Activated CD8-positive, alpha-beta memory T cell treated with anti-CD3 and anti-CD28 coated beads, Interleukin-2, amount 10 ng/mL, durations not matched to agents 7 days and 5 days (primary cell): ENCODE measurements at regions not wholly inside any gene's neighbourhood (a gene's known extent, or its start where the extent isn't known, plus 50 kb on each side); places are given as distances from the start of the nearest gene placed in this dataset.
"Not testable (repeated sequence)": the region's sequence is repeated elsewhere in the genome, so short reads cannot be mapped to it uniquely, and the experiment has no call there.

ENCODE experiments used
- ATAC-seq: fragments of 150-1000 bp; cut with Tn5 transposase; one replicate; pipeline ENCODE4 v1.10.0; 2021; ENCODE audit warnings: moderate library complexity
- CTCF ChIA-PET: fragments of 350-600 bp; sonication (Branson Sonifier 250); formaldehyde crosslinking; loops from one replicate; lab custom pipeline; 2021; ENCODE audit warnings: antibody characterized with exemption; lab: Charles Lee
- DNase-seq: peaks from one replicate; pipeline ENCODE4 v3.0.0-alpha.2; 2020
- H3K27ac Mint-ChIP-seq: one replicate; pipeline ENCODE4 v1.8.0; 2021; ENCODE audit warnings: mild to moderate bottlenecking, mixed read lengths
- H3K27me3 Mint-ChIP-seq: one replicate; pipeline ENCODE4 v1.8.0; 2021; ENCODE audit warnings: mixed read lengths
- H3K36me3 Mint-ChIP-seq: one replicate; pipeline ENCODE4 v1.8.0; 2021; ENCODE audit warnings: mild to moderate bottlenecking, mixed read lengths
- H3K4me1 Mint-ChIP-seq: one replicate; pipeline ENCODE4 v1.8.0; 2021; ENCODE audit warnings: mixed read lengths
- H3K4me3 Mint-ChIP-seq: one replicate; pipeline ENCODE4 v1.8.0; 2021; ENCODE audit warnings: mild to moderate bottlenecking, moderate library complexity, mixed read lengths
- H3K9me3 Mint-ChIP-seq: one replicate; pipeline ENCODE4 v1.8.0; 2022; ENCODE audit warnings: low read depth, mixed read lengths

- DNase-seq (no peak), ATAC-seq (no peak)
- H3K27me3 Mint-ChIP-seq, result no peaks in the 10 kb centered on the region
- no peaks in the 10 kb centered on the region for H3K9me3 Mint-ChIP-seq
- H3K4me3 Mint-ChIP-seq, result no peak overlapping the region
- CTCF ChIA-PET, result no interaction called here
- H3K36me3 Mint-ChIP-seq, result no peaks in the 10 kb centered on the region
- no peaks in the 10 kb centered on the region for H3K4me1 Mint-ChIP-seq
- H3K27ac Mint-ChIP-seq, result no peak overlapping the region
These were observed 956.3 kb downstream of the SLC4A3 start for GRCh38 chr2:220583725-220584124.

- no peaks in the 10 kb centered on the region for H3K36me3 Mint-ChIP-seq
- no peaks in the 10 kb centered on the region for H3K9me3 Mint-ChIP-seq
- H3K4me1 Mint-ChIP-seq, result no peaks in the 10 kb centered on the region
- DNase-seq, result no peak
- ATAC-seq, result no peak
- CTCF ChIA-PET, result no interaction called here
- no peak overlapping the region for H3K27ac Mint-ChIP-seq
- H3K4me3 Mint-ChIP-seq, result no peak overlapping the region
- no peaks in the 10 kb centered on the region for H3K27me3 Mint-ChIP-seq
These were observed 957.8 kb downstream of the SLC4A3 start for GRCh38 chr2:220585241-220585640.

GRCh38 chr2:220586980-220587530, 959.6 kb downstream of the SLC4A3 start:
- H3K27me3 Mint-ChIP-seq, result no peaks in the 10 kb centered on the region
- H3K4me1 Mint-ChIP-seq, result no peaks in the 10 kb centered on the region
- H3K9me3 Mint-ChIP-seq, result no peaks in the 10 kb centered on the region
- no peaks in the 10 kb centered on the region for H3K36me3 Mint-ChIP-seq
- ATAC-seq (no peak), DNase-seq (no peak)
- no peak overlapping the region for H3K27ac Mint-ChIP-seq
- CTCF ChIA-PET, result no interaction called here
- no peak overlapping the region for H3K4me3 Mint-ChIP-seq

GRCh38 chr2:220588148-220588547, 960.7 kb downstream of the SLC4A3 start:
- CTCF ChIA-PET, result no interaction called here
- H3K36me3 Mint-ChIP-seq, result no peaks in the 10 kb centered on the region
- ATAC-seq (no peak), DNase-seq (no peak)
- no peaks in the 10 kb centered on the region for H3K27me3 Mint-ChIP-seq
- H3K9me3 Mint-ChIP-seq, result no peaks in the 10 kb centered on the region
- no peak overlapping the region for H3K4me3 Mint-ChIP-seq
- H3K4me1 Mint-ChIP-seq, result no peaks in the 10 kb centered on the region
- no peak overlapping the region for H3K27ac Mint-ChIP-seq

- Mint-ChIP-seq H3K27ac (no peak overlapping the region), H3K4me1 (no peaks in the 10 kb centered on the region), H3K9me3 (no peaks in the 10 kb centered on the region), H3K4me3 (no peak overlapping the region), H3K36me3 (no peaks in the 10 kb centered on the region), H3K27me3 (no peaks in the 10 kb centered on the region)
- CTCF ChIA-PET, result no interaction called here
- DNase-seq (no peak), ATAC-seq (no peak)
These were observed 963.0 kb downstream of the SLC4A3 start for GRCh38 chr2:220590476-220590875.

GRCh38 chr2:220593526-220593925, 966.1 kb downstream of the SLC4A3 start:
- no peak for ATAC-seq
- Mint-ChIP-seq H3K27ac (no peak overlapping the region), H3K9me3 (no peaks in the 10 kb centered on the region), H3K4me1 (no peaks in the 10 kb centered on the region), H3K36me3 (no peaks in the 10 kb centered on the region), H3K4me3 (no peak overlapping the region), H3K27me3 (no peaks in the 10 kb centered on the region)
- no peak for DNase-seq
- CTCF ChIA-PET, result no interaction called here

DNA sequence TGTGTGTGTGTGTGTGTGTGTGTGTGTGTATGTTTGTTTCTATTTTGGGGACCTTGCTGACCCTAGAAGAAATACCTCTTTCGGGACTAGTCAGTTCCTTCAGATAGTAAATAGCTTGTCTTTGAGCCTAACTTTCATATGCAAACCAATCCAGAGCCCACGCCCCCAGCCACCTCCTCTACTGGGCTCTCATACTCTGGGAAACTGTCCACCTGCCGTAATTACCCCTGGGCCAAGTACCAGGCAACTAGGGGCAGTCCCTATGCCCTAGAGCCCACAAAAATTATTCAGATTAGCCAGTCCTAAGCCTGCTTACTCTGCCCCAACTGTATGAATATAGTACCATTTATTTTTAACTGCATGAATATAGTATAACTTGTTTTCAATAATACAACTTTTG, 970.4 kb downstream of the EPHA4 start:
- Mint-ChIP-seq H3K4me3 (no peak overlapping the region), H3K27me3 (no peaks in the 10 kb centered on the region), H3K27ac (no peak overlapping the region), H3K36me3 (no peaks in the 10 kb centered on the region), H3K9me3 (peaks cover 4% of the 10 kb centered on the region), H3K4me1 (no peaks in the 10 kb centered on the region)
- ATAC-seq (no peak), DNase-seq (no peak)
- CTCF ChIA-PET, result no interaction called here

DNA sequence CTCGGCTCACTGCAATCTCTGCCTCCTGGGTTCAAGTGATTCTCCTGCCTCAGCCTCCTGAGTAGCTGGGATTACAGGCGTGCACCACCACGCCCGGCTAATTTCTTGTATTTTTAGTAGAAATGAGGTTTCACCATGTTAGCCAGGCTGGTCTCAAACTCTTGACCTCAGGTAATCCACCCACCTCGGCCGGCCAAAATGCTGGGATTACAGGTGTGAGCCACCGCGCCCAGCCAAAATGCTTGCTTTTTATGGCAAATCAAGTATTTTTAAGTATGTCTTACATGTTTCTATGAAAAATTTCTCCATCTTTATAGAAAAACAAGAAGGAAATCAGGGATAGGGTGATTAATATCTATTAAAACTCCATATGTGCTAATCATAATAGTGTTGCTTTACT, 959.1 kb downstream of the EPHA4 start:
- H3K27me3 Mint-ChIP-seq, CTCF ChIA-PET, H3K9me3 Mint-ChIP-seq, H3K4me3 Mint-ChIP-seq, H3K36me3 Mint-ChIP-seq, H3K27ac Mint-ChIP-seq, H3K4me1 Mint-ChIP-seq, DNase-seq, ATAC-seq: not testable (repeated sequence)

DNA sequence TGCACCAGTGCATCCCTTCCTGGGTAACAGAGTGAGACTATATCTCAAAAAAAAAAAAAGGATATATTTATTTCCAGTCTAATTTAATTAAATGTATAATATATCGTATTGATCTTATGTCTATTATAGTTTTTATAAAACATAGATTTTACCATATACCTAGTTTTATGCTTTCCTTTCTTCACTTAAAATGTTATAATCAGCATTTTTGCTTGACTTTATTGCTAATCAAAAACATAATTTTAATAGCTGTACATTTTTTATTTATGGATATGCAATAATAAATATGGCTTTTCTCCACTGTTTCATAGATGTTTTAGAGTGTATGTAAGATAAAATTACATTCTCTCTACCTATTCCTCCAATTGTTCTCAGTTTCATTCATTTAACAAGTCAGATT, 958.0 kb downstream of the EPHA4 start:
- CTCF ChIA-PET, result no interaction called here
- Mint-ChIP-seq H3K4me3 (no peak overlapping the region), H3K36me3 (no peaks in the 10 kb centered on the region)

DNA sequence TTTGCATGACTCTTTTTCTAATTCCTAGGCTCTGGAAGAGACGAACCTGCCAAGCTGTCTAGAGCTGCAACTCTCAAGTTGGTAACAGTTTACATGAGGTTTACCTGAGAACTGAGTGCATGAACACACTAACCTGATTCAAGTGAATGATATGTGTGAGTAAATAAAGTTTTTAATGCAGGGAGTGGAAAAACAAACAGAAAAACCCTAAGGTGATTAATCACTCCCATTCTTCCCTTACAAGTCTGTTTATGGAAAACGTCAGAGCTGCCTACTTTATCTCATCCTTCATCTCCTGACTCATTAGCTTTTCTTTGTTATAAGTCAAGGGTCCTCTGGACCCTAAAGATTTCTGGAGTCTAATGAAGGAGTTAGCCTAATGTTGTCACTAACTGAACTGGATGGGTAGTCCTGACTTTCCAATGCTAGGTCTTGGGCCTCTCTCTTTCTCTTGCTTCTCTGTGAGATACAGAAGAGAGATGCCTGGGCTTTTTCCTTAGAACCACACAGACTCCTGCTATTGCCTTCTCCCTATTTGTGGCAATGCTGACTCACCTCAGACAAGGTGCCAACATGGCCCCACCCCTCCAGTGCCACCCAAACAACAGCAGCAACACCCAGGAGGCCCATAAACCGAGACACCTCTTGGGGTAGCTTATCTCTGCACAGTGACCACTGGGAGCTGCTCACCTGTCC, 952.4 kb downstream of the EPHA4 start:
- DNase-seq (no peak), ATAC-seq (no peak)
- no peaks in the 10 kb centered on the region for H3K4me1 Mint-ChIP-seq
- no peaks in the 10 kb centered on the region for H3K36me3 Mint-ChIP-seq
- CTCF ChIA-PET, result no interaction called here
- H3K9me3 Mint-ChIP-seq, result no peaks in the 10 kb centered on the region
- no peak overlapping the region for H3K4me3 Mint-ChIP-seq
- no peak overlapping the region for H3K27ac Mint-ChIP-seq
- H3K27me3 Mint-ChIP-seq, result no peaks in the 10 kb centered on the region

More for the DNA sequence above, 958.0 kb downstream of the EPHA4 start:
- no peaks in the 10 kb centered on the region for H3K27me3 Mint-ChIP-seq
- peaks cover 2% of the 10 kb centered on the region for H3K9me3 Mint-ChIP-seq
- no peak for DNase-seq
- H3K27ac Mint-ChIP-seq, result no peak overlapping the region
- no peak for ATAC-seq
- no peaks in the 10 kb centered on the region for H3K4me1 Mint-ChIP-seq

DNA sequence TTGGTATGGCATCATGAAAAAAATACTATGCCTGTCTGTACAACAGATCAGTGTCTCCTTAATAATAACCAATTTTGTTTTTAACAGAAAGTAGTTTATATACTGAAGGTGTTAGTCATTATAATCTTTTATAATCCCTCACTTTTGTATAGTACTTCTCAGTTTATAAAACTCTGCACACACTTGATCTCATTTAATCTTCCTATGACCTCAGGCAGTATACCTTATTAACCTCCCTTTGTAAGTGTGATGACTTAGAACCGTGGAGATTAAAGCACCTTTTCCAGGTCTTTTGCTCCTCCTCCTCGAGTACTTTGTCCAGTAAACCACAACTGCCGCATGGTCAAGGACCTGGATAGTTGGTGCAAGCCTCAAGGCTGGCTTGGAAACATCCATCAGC, 945.5 kb downstream of the EPHA4 start:
- DNase-seq, result no peak
- no peaks in the 10 kb centered on the region for H3K4me1 Mint-ChIP-seq
- CTCF ChIA-PET, result no interaction called here
- H3K27ac Mint-ChIP-seq, result no peak overlapping the region
- H3K9me3 Mint-ChIP-seq, result no peaks in the 10 kb centered on the region
- H3K4me3 Mint-ChIP-seq, result no peak overlapping the region
- no peaks in the 10 kb centered on the region for H3K27me3 Mint-ChIP-seq
- H3K36me3 Mint-ChIP-seq, result no peaks in the 10 kb centered on the region
- ATAC-seq, result no peak

DNA sequence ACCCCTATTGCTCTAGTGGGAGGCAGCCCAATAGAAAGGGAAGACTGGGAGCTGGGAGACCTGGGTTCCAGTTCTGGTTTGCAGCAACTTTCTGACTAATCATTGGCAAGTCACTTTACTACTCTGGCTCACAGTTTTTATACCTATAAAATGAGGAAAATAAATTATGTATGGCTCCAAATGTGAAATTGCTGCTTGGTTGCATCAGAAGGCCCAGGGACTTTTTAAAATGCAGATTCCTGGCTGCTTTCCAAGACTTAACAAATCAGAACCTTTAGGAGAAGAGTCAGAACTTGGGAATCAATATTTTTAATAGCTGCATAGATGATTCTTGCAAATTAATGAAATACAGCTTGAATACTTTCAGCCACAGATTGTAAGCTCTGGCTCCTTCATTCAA, 943.9 kb downstream of the EPHA4 start:
- CTCF ChIA-PET, result no interaction called here
- Mint-ChIP-seq H3K9me3 (no peaks in the 10 kb centered on the region), H3K36me3 (no peaks in the 10 kb centered on the region)

GRCh38 chr2:220641137-220641536, 931.0 kb downstream of the EPHA4 start:
- CTCF ChIA-PET, result no interaction called here
- Mint-ChIP-seq H3K4me1 (peaks cover 4% of the 10 kb centered on the region), H3K4me3 (no peak overlapping the region), H3K36me3 (no peaks in the 10 kb centered on the region), H3K27ac (no peak overlapping the region), H3K9me3 (no peaks in the 10 kb centered on the region), H3K27me3 (no peaks in the 10 kb centered on the region)
- ATAC-seq, result no peak
- no peak for DNase-seq

More for the DNA sequence above, 943.9 kb downstream of the EPHA4 start:
- Mint-ChIP-seq H3K27me3 (no peaks in the 10 kb centered on the region), H3K27ac (no peak overlapping the region), H3K4me3 (no peak overlapping the region), H3K4me1 (no peaks in the 10 kb centered on the region)
- ATAC-seq (no peak), DNase-seq (no peak)

GRCh38 chr2:220646424-220646823, 925.7 kb downstream of the EPHA4 start:
- H3K4me1 Mint-ChIP-seq, result peaks cover 4% of the 10 kb centered on the region
- H3K9me3 Mint-ChIP-seq, result no peaks in the 10 kb centered on the region
- H3K36me3 Mint-ChIP-seq, result no peaks in the 10 kb centered on the region
- DNase-seq (no peak), ATAC-seq (no peak)
- no peak overlapping the region for H3K27ac Mint-ChIP-seq
- CTCF ChIA-PET, result no interaction called here
- no peak overlapping the region for H3K4me3 Mint-ChIP-seq
- no peaks in the 10 kb centered on the region for H3K27me3 Mint-ChIP-seq
